PC-9 (cell line): ENCODE measurements at regions not wholly inside any gene's neighbourhood (a gene's known extent, or its start where the extent isn't known, plus 50 kb on each side); places are given as distances from the start of the nearest gene placed in this dataset.

Source experiments
- BruUV-seq: library from RNA; stranded (reverse); fragments of 400-500 nt; replicated peaks from 2 replicates; lab custom pipeline; 2021; lab: Mats Ljungman, UMichigan
- CTCF ChIA-PET: fragments of 300-600 bp; sonication (Branson Sonifier 250); formaldehyde crosslinking; loops from one replicate; lab custom pipeline; 2022; ENCODE audit warnings: antibody characterized with exemption; lab: Charles Lee
- POLR2A ChIA-PET: fragments of 300-600 bp; sonication (Branson Sonifier 250); formaldehyde crosslinking; loops from one replicate; lab custom pipeline; 2022; ENCODE audit warnings: antibody characterized with exemption; ENCODE audit not compliant: unreplicated experiment; lab: Charles Lee
- DNase-seq, 2 experiments: peaks; one replicate each; pipeline versions ENCODE4 v3.0.0 to v3.0.0-alpha.2; 2015 to 2022; ENCODE audit warnings: mixed read lengths in 1 of 2
- H2AFZ ChIP-seq: fragments of 200-600 bp; sonication (generic); 2 replicates; pipeline ENCODE4 v1.8.1; 2017; ENCODE audit warnings: antibody characterized with exemption
- H3F3A ChIP-seq: fragments of 200-600 bp; sonication (generic); 2 replicates; pipeline ENCODE4 v1.8.1; 2017; ENCODE audit warnings: antibody characterized with exemption, mild to moderate bottlenecking, low read depth; ENCODE audit not compliant: insufficient read depth
- H3K27ac ChIP-seq: fragments of 200-600 bp; sonication (generic); 2 replicates; pipeline ENCODE4 v1.6.1; 2016; ENCODE audit warnings: mixed run types
- H3K27me3 ChIP-seq: fragments of 200-600 bp; sonication (generic); 2 replicates; pipeline ENCODE4 v1.6.1; 2016; ENCODE audit warnings: low read depth, mixed run types; ENCODE audit not compliant: insufficient read depth
- H3K36me3 ChIP-seq: fragments of 200-600 bp; sonication (generic); 2 replicates; pipeline ENCODE4 v1.6.1; 2016; ENCODE audit warnings: low read depth, mixed run types
- H3K4me1 ChIP-seq: fragments of 200-600 bp; sonication (generic); replicated peaks from 2 replicates; pipeline ENCODE4 v1.6.1; 2016; ENCODE audit warnings: mixed run types; ENCODE audit not compliant: insufficient read depth
- H3K4me2 ChIP-seq: fragments of 200-600 bp; sonication (generic); 2 replicates; pipeline ENCODE4 v1.6.1; 2017; ENCODE audit warnings: mixed run types
- H3K4me3 ChIP-seq: fragments of 200-600 bp; sonication (generic); 2 replicates; pipeline ENCODE4 v1.6.1; 2016; ENCODE audit warnings: mixed run types
- H3K79me2 ChIP-seq: fragments of 200-600 bp; sonication (generic); 2 replicates; pipeline ENCODE4 v1.6.1; 2017; ENCODE audit warnings: low read depth, mixed run types
- H3K9me2 ChIP-seq: fragments of 200-600 bp; sonication (generic); 2 replicates; pipeline ENCODE4 v1.8.1; 2017; ENCODE audit warnings: mild to moderate bottlenecking; ENCODE audit not compliant: insufficient read depth
- H3K9me3 ChIP-seq: fragments of 200-600 bp; sonication (generic); 2 replicates; pipeline ENCODE4 v1.8.1; 2016; ENCODE audit warnings: low read depth; ENCODE audit not compliant: insufficient read depth
- H4K20me1 ChIP-seq: fragments of 200-600 bp; sonication (generic); 2 replicates; pipeline ENCODE4 v1.8.1; 2017; ENCODE audit not compliant: insufficient read depth
- CTCF ChIP-seq: fragments of 200-600 bp; sonication (generic); conservative IDR thresholded peaks from 2 replicates; pipeline ENCODE4 v1.6.1; 2017; ENCODE audit warnings: mixed run types, antibody characterized with exemption, mild to moderate bottlenecking, moderate library complexity
- EZH2 ChIP-seq: fragments of 200-600 bp; sonication (generic); IDR thresholded peaks from 2 replicates; pipeline ENCODE4 v1.8.0; 2017; ENCODE audit warnings: antibody characterized with exemption, low read depth
- intact Hi-C: fragments of 100-400 bp; cut with micrococcal nuclease; formaldehyde crosslinking; loops from one replicate; pipeline ENCODE4 v1.10.0; 2022; ENCODE audit not compliant: unreplicated experiment

DNA sequence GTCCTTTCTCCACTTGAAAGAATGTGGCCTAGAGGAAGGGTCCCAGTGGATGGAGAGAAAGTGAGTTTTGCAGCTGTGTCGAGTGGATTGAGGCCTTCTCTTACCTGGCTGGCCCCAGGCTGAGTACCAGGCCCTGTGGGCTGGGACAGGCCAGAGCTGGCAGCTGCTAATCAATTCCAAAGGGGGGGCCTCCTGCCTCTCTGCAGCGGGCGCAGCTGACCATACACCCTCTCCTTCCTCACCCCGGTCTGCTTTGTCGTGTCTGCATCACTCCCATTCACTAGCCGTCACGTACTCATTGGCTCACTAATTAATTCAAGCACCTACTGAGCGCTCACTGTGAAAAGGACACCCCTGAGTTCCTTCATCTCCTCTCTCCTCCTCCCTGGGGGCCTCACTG, 58.4 kb upstream of the PITX1 start:
- Histone ChIP-seq H3K36me3 (no peaks in the 10 kb centered on the region), H3K27me3 (no peaks in the 10 kb centered on the region), H3K79me2 (no peaks in the 10 kb centered on the region), H3K4me1 (peaks cover 7% of the 10 kb centered on the region; the same call in 1 of the 2 replicates), H2AFZ (no peak overlapping the region), H4K20me1 (no peaks in the 10 kb centered on the region), H3K27ac (no peak overlapping the region), H3K4me2 (no peak overlapping the region), H3K9me3 (no peaks in the 10 kb centered on the region), H3K9me2 (no peaks in the 10 kb centered on the region), H3K4me3 (no peak overlapping the region), H3F3A (peaks cover 14% of the 10 kb centered on the region; the same call in 1 of the 2 replicates)
- no TSS peak for BruUV-seq
- ChIA-PET CTCF (no interaction called here), POLR2A (no interaction called here)
- no peak for TF ChIP-seq CTCF
- TF ChIP-seq EZH2 = no peak
- no peak for DNase-seq
- intact Hi-C loops = no loop called here

- intact Hi-C loops = no loop called here
- Histone ChIP-seq H3K4me3 (no peak overlapping the region), H4K20me1 (no peaks in the 10 kb centered on the region), H3K27ac (no peak overlapping the region), H3K27me3 (no peaks in the 10 kb centered on the region), H3K4me1 (peaks cover 19% of the 10 kb centered on the region), H3K9me2 (no peaks in the 10 kb centered on the region), H3K79me2 (no peaks in the 10 kb centered on the region), H3K9me3 (no peaks in the 10 kb centered on the region), H2AFZ (no peak overlapping the region), H3F3A (peaks cover 18% of the 10 kb centered on the region; the same call in 1 of the 2 replicates), H3K36me3 (no peaks in the 10 kb centered on the region), H3K4me2 (no peak overlapping the region)
- CTCF ChIA-PET = no interaction called here
- TF ChIP-seq CTCF (no peak), EZH2 (no peak)
- no TSS peak for BruUV-seq
- no peak for DNase-seq
- POLR2A ChIA-PET = no interaction called here
Measured at GRCh38 chr5:135091286-135091685, 57.3 kb upstream of the PITX1 start.

DNA sequence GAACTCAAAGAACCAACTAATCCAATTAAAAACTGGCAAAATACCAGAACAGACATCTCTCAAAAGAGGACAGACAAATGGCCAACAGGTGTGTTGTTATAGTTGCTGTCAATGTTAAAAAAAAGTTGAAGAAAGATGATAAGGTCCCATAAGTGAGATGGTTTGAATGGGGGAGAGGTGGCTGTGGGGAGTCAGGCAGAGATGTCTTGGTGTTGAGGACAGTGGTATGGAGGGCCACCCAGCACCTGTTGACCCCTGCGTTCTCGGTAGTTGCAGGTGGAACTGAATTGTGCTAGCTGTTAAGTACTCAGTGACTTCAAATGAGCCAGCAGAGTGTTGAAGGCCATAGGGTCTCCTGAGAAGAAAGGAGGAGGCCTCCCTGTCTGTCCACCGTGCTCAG, 55.9 kb upstream of the PITX1 start:
- Histone ChIP-seq H3K9me3 (no peaks in the 10 kb centered on the region), H3K9me2 (no peaks in the 10 kb centered on the region), H3K79me2 (no peaks in the 10 kb centered on the region), H3K4me1 (peaks cover 33% of the 10 kb centered on the region), H3K4me3 (no peak overlapping the region), H3K27me3 (no peaks in the 10 kb centered on the region), H3F3A (peaks cover 27% of the 10 kb centered on the region), H4K20me1 (no peaks in the 10 kb centered on the region), H3K27ac (no peak overlapping the region), H2AFZ (no peak overlapping the region), H3K36me3 (no peaks in the 10 kb centered on the region), H3K4me2 (no peak overlapping the region)
- TF ChIP-seq CTCF (no peak), EZH2 (no peak)
- BruUV-seq = no TSS peak
- POLR2A ChIA-PET = no interaction called here
- CTCF ChIA-PET = no interaction called here
- no peak for DNase-seq
- intact Hi-C loops = loop anchor here (10.0 kb wide), 1 partner anchor 55 kb away; the partner anchor contains the start of gene PITX1
